NB4 (cell line): ENCODE measurements at regions not wholly inside any gene's neighbourhood (a gene's known extent, or its start where the extent isn't known, plus 50 kb on each side); places are given as distances from the start of the nearest gene placed in this dataset.

Experiments
- DNase-seq: peaks from one replicate; pipeline ENCODE4 v3.0.0; 2010; ENCODE audit warnings: low read depth
- H3K4me3 ChIP-seq: one replicate; pipeline ENCODE4 v1.5.1; 2011; ENCODE audit warnings: mild to moderate bottlenecking, low read depth, low read length, moderate library complexity
- CTCF ChIP-seq: IDR thresholded peaks from one replicate; pipeline ENCODE4 v1.5.1; 2012; ENCODE audit warnings: low read depth, low read length
- MAX ChIP-seq: IDR thresholded peaks from 2 replicates; pipeline ENCODE4 v1.6.1; 2011; ENCODE audit warnings: low read depth, low read length
- MYC ChIP-seq: IDR thresholded peaks from 2 replicates; pipeline ENCODE4 v1.6.1; 2011; ENCODE audit warnings: low read depth, low read length
- POLR2A ChIP-seq: IDR thresholded peaks from 2 replicates; pipeline ENCODE4 v1.6.1; 2011; ENCODE audit warnings: mild to moderate bottlenecking; ENCODE audit not compliant: insufficient read length; ENCODE audit errors: extremely low read depth

GRCh38 chr16:8310816-8311215, 279.5 kb downstream of the TMEM114 start:
- DNase-seq: no peak
- no peak for TF ChIP-seq MAX
- no peak overlapping the region for H3K4me3 ChIP-seq

- no peak for DNase-seq
- H3K4me3 ChIP-seq: no peak overlapping the region
- TF ChIP-seq POLR2A (no peak), MYC (no peak), CTCF (no peak), MAX (no peak)
Observed at GRCh38 chr16:8310323-8310722, 280.0 kb downstream of the TMEM114 start.

GRCh38 chr16:8305201-8305600, 285.1 kb downstream of the TMEM114 start:
- no peak for DNase-seq
- TF ChIP-seq CTCF: no peak
- TF ChIP-seq POLR2A: no peak
- no peak overlapping the region for H3K4me3 ChIP-seq

GRCh38 chr16:8299635-8300034, 290.7 kb downstream of the TMEM114 start:
- TF ChIP-seq MYC (no peak), MAX (no peak), POLR2A (no peak), CTCF (no peak)
- no peak overlapping the region for H3K4me3 ChIP-seq
- no peak for DNase-seq

GRCh38 chr16:8295513-8296237, 294.6 kb downstream of the TMEM114 start:
- no peak overlapping the region for H3K4me3 ChIP-seq
- TF ChIP-seq MAX (no peak), POLR2A (no peak), CTCF (no peak), MYC (no peak)

GRCh38 chr16:8293413-8293812, 296.9 kb downstream of the TMEM114 start:
- DNase-seq: no peak
- TF ChIP-seq MAX (no peak), MYC (no peak), CTCF (no peak), POLR2A (no peak)
- no peak overlapping the region for H3K4me3 ChIP-seq

More at GRCh38 chr16:8295513-8296237, 294.6 kb downstream of the TMEM114 start:
- DNase-seq: no peak
